GM18505 (cell line): ENCODE measurements at regions not wholly inside any gene's neighbourhood (a gene's known extent, or its start where the extent isn't known, plus 50 kb on each side); places are given as distances from the start of the nearest gene placed in this dataset.

Source experiments
- ATAC-seq: cut with Tn5 transposase; IDR thresholded peaks from one replicate; pipeline ENCODE4 v1.9.1; 2021; ENCODE audit not compliant: unreplicated experiment
- POLR2A ChIP-seq: IDR thresholded peaks from 4 replicates; pipeline ENCODE4 v1.6.1; 2011; ENCODE audit warnings: borderline replicate concordance; ENCODE audit not compliant: insufficient read depth, insufficient read length; ENCODE audit errors: extremely low read depth

DNA sequence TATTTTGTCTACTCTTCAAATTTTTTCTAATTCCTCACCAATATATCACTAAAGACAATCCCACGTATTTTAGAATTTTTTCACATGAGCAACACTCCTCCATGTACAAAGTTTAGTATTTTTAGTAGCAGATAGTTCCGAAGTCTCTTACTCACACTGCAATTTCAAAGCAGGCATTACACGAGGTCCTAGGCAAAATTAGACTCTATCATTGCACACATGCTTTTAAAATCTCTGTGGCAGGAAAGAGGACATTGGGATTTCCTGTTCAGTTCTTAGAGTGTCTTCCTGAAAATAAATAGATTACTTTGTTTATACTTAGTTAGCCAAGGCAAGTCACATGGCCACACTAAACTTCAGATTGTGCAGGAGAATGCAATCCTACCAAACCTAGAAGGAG, 847.7 kb downstream of the ROBO2 start:
- no peak for ATAC-seq
- no peak for TF ChIP-seq POLR2A

DNA sequence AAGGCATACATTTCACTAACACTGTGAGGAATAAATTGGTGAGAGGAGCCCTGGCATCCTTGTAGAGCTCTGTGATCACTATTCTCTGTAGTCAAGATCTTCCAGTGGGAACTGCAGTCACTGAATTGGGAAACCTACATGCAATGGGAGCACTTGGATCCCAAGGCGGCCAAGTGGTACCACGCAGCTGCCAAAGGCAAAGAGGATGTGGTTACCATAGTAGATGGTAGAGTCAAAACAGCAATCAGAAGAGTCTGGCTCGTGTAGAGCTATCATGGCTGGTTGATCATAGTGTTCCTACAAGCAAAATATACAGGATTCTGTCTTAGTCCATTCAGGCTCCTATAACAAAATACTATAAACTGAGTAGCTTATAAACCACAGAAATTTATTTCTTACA, 849.7 kb downstream of the ROBO2 start:
- TF ChIP-seq POLR2A, result no peak
- ATAC-seq, result no peak

- TF ChIP-seq POLR2A, result no peak
- no peak for ATAC-seq
Measured at GRCh38 chr3:77898621-77899020, 858.7 kb downstream of the ROBO2 start.

DNA sequence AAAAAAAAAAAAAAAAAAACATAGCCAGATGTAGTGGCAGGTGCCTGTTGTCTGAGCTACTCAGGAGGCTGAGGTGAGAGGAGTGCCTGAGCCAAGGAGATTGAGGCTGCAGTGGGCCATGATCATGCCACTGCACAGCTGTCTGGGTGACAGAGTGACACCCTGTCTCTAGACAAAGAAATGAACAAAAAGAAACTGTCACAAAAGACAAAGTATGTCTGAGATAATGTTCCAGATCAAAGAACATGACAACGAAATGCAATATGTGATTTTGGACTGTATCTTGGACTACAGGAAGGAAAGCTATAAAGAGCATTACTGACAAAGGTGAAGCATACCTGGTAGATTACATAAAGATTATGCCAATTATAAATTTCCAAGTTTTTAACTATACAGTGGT, 862.8 kb downstream of the ROBO2 start:
- TF ChIP-seq POLR2A, result no peak
- no peak for ATAC-seq

- ATAC-seq, result no peak
- no peak for TF ChIP-seq POLR2A
Measured at GRCh38 chr3:77906102-77906709, 866.3 kb downstream of the ROBO2 start.

DNA sequence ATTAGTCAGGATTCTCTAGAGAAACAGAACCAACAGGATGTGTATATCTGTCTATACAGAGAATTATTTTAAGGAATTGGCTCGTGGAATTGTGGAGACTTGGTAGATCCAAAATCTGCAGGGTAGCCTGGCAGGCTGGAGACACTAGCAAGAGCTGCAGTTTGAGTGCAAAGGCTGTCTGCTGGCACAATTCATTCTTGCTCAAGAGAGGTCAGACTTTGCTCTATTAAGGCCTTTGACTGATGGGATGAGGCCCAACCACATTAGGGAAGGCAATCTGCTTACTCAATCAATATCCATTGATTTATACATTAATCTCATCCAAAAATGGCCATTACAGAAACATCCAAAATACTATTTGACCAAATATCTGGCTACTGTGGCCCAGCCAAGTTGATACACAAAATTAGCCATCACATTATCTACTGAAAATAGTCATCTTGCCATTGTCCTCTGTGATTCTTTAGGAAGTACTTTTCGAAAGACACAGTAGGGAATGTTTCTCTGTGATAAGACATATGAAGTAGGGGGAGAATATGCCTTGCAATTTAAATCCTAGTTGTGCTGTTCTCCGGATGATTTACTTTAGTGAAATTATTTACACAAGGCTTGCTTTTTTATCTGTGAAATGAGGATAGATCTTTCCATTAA, 873.8 kb downstream of the ROBO2 start:
- no peak for TF ChIP-seq POLR2A
- no peak for ATAC-seq

DNA sequence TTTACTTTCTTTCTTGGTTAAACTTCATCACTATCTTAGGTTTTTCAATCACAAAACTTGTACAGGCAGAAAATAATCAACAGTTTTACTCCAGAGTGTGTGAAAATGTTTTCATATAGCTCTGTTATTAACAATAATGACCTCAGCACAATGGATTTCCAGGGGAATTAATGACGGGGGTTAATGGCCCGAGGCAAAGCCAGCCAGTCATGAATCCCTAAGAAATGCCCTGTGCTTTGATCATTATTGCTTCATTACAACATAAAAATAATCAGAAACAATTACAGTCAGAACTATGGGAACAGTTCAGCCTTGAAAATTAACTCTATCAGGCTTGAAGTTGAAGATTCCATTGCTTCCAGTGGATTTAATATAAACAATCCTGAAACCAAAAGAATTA, 875.4 kb downstream of the ROBO2 start:
- no peak for TF ChIP-seq POLR2A
- no peak for ATAC-seq

DNA sequence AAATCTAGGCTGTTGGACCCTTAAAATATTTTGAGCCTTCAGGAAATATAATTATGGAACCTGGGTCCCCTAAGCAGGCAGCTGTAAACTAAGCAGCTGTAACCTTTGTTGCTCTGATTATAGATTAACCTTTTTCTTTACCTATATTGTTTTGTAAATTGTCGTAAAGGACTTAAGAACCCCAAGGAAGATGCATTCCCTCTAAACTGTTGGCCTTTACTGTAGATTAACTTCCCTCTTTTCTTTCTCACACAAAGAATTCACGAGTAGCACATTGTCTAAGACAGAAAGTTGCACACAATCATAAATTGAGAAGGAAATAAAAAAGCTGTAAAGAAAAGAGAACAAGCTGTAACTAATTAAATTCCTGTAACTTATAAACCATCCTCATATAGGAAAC, 877.3 kb downstream of the ROBO2 start:
- ATAC-seq, result no peak
- no peak for TF ChIP-seq POLR2A

DNA sequence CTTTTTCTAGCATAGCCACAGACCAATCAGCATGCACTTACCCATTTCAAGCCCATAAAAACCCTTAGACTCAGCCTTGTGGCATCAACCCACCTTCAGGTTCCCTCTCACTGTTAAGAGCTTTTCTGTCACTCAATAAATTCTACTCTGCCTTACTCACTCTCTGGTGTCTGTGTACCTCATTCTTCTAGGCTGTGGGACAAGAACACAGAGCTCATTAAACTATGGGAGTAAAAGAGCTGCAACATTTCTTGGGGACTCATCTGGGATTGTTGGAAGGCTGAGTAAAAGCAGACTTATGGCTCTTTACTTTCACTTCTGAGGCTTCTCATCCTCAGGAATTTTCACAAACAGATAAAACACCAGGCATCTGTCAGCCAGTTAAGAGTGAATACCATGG, 879.3 kb downstream of the ROBO2 start:
- no peak for TF ChIP-seq POLR2A
- no peak for ATAC-seq

GRCh38 chr3:77931255-77932009, 891.5 kb downstream of the ROBO2 start:
- no peak for TF ChIP-seq POLR2A
- no peak for ATAC-seq

GRCh38 chr3:77932926-77933325, 893.0 kb downstream of the ROBO2 start:
- ATAC-seq, result no peak
- no peak for TF ChIP-seq POLR2A

DNA sequence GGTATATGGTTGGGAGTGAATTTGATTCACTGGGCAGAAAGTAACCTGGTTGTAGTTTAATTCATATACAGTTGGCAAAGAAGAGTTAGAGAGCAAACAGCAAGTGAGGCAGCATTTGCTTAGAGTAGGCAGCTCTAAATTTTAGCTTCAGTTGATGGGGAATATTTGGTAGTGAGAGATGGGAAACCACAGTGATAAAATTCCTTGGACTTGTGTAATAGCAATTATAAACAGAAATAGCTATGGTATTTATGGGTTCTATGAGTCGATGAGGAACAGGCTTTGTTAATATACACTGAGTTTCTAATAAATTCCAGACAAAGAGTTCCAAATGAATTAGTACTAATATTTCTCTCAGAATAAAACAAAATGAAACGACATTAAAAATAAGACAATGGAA, 894.0 kb downstream of the ROBO2 start:
- no peak for ATAC-seq

GRCh38 chr3:77935418-77935817, 895.5 kb downstream of the ROBO2 start:
- TF ChIP-seq POLR2A, result no peak
- ATAC-seq, result no peak

More for the DNA sequence above, 894.0 kb downstream of the ROBO2 start:
- TF ChIP-seq POLR2A, result no peak

DNA sequence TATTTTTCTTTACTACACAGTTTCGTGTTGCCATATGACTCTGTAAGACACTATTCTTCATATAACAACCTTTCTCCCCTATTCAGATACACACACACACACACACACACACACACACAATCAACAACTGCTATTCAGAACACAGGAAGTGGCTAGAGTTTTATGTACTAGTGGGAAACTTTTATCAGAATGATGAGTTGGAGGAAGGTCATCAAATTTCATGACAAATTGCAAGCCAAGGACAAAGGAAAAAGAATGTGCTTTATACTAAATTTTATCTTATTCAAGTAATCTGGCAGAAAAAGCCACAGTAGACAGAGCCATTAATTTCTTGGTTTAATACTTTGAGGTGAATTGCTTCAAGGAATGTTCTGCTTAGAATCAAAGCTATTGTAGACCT, 899.8 kb downstream of the ROBO2 start:
- no peak for TF ChIP-seq POLR2A
- no peak for ATAC-seq
